Common myeloid progenitor, CD34-positive (primary cell): ENCODE measurements at regions not wholly inside any gene's neighbourhood (a gene's known extent, or its start where the extent isn't known, plus 50 kb on each side); places are given as distances from the start of the nearest gene placed in this dataset.
"Not testable (repeated sequence)": the region's sequence is repeated elsewhere in the genome, so short reads cannot be mapped to it uniquely, and the experiment has no call there.

Experiments used
- CTCF ChIA-PET: fragments of 350-600 bp; sonication (Branson Sonifier 250); formaldehyde crosslinking; loops from one replicate; lab custom pipeline; 2021; ENCODE audit warnings: antibody characterized with exemption; lab: Charles Lee
- POLR2A ChIA-PET: fragments of 350-600 bp; sonication (Branson Sonifier 250); formaldehyde crosslinking; loops from one replicate; lab custom pipeline; 2021; ENCODE audit warnings: antibody characterized with exemption; lab: Charles Lee
- DNase-seq, 3 donors: peaks; one replicate each; pipeline versions ENCODE4 v3.0.0 to v3.0.0-alpha.2; 2013
- H3K27ac ChIP-seq, 2 experiments: 1 replicate in 1 of 2; 2 replicates in 1 of 2; pipeline ENCODE4 v1.7.0; 2013; ENCODE audit warnings: inconsistent platforms in 2 of 2, low read length in 2 of 2, mild to moderate bottlenecking in 2 of 2, low read depth in 1 of 2, moderate library complexity in 1 of 2; ENCODE audit not compliant: severe bottlenecking in 2 of 2, insufficient read depth in 1 of 2, poor library complexity in 1 of 2
- H3K27me3 ChIP-seq, 5 experiments: replicated peaks in 2 of 5; 1 replicate in 3 of 5; 2 replicates in 2 of 5; pipeline versions ENCODE4 v1.6.1 to v1.7.0; 2013; ENCODE audit warnings: low read length in 4 of 5, mild to moderate bottlenecking in 2 of 5, moderate library complexity in 2 of 5, inconsistent platforms in 1 of 5; ENCODE audit not compliant: insufficient read depth in 5 of 5, control insufficient read depth in 4 of 5
- H3K36me3 ChIP-seq, 4 experiments: 1 replicate in 2 of 4; 2 replicates in 2 of 4; pipeline versions ENCODE4 v1.6.1 to v1.7.0; 2013; ENCODE audit warnings: low read length in 3 of 4, control low read depth in 1 of 4, mild to moderate bottlenecking in 1 of 4; ENCODE audit not compliant: control insufficient read depth in 4 of 4, insufficient read depth in 4 of 4
- H3K4me1 ChIP-seq, 4 experiments: 1 replicate in 3 of 4; 2 replicates in 1 of 4; pipeline versions ENCODE4 v1.6.1 to v1.7.1; 2013; ENCODE audit warnings: low read length in 3 of 4, mild to moderate bottlenecking in 3 of 4, control low read depth in 1 of 4, inconsistent platforms in 1 of 4, moderate library complexity in 1 of 4; ENCODE audit not compliant: control insufficient read depth in 4 of 4, insufficient read depth in 4 of 4; ENCODE audit errors: control extremely low read depth in 1 of 4
- H3K4me3 ChIP-seq, 7 experiments: 1 replicate in 4 of 7; 2 replicates in 3 of 7; pipeline versions ENCODE4 v1.5.1 to v1.7.0; 2013; ENCODE audit warnings: mild to moderate bottlenecking in 7 of 7, low read length in 6 of 7, moderate library complexity in 6 of 7, inconsistent platforms in 2 of 7, low read depth in 2 of 7, control low read depth in 1 of 7; ENCODE audit not compliant: insufficient read depth in 4 of 7, control insufficient read depth in 1 of 7; ENCODE audit errors: extremely low read depth in 1 of 7
- H3K9me3 ChIP-seq, 5 experiments: 1 replicate in 4 of 5; 2 replicates in 1 of 5; pipeline versions ENCODE4 v1.6.1 to v1.7.1; 2013; ENCODE audit warnings: low read length in 4 of 5, mild to moderate bottlenecking in 2 of 5, inconsistent platforms in 1 of 5, low read depth in 1 of 5, moderate library complexity in 1 of 5; ENCODE audit not compliant: control insufficient read depth in 4 of 5, insufficient read depth in 2 of 5; ENCODE audit errors: control extremely low read depth in 1 of 5
- WGBS: methylation state at CpG from one replicate; pipeline ENCODE4 v1.1.5; 2013; ENCODE audit not compliant: insufficient coverage; 5-methylcytosine and 5-hydroxymethylcytosine counted together

DNA sequence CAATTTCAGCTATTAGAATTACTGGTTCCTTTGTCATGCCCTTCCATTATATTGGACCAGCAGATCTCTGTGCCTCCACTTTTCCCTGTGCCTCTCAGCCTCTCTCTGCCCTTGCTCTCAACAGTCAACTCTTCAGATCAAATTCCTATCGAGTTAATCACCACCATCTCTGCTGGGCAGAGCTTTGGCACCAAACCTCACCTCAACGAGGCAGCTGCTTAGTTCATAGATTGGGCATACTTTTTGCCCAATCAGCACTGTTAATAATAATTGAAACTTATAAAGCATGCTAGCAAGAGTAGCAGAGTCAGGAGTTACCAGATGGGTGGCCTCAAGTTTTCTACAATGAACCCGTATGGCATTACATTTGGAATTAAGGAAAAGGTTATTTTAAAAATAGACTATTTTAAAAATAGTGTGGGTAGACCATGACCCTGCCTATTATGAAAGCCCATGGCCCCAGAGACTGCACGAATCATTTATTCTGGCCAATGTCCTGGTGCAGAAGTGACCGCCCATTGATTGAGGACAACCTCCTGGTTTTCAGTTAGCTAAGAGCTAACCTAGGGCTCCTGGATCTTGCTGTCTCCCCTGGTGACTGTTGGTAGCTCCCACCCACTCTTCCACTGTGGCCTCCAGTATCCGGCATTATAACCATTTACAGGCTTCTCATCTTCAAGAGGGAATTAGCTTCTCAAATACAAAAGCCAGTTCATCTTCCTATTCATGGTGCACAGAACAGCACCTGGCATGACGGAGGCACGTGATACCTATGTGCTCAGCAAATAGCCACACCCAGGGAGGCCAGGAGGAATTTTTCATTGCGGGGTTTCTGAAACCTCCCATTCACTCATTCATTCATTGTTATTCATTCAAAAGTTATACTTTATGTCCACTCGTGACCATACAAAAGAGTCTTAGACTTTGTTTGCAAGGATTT is 265.4 kb downstream of the INHBA start:
- Histone ChIP-seq H3K27ac (no peak overlapping the region), H3K27me3 (no peaks in the 10 kb centered on the region), H3K36me3 (no peaks in the 10 kb centered on the region), H3K9me3 (peaks cover 0 to 2% (median 0%) of the 10 kb centered on the region in 5 experiments), H3K4me1 (no peaks in the 10 kb centered on the region), H3K4me3 (no peak overlapping the region)
- CTCF ChIA-PET, result no interaction called here
- WGBS, result 96% methylated on average over 5 of the region's 10 CpGs
- no peak for DNase-seq
- POLR2A ChIA-PET, result no interaction called here

DNA sequence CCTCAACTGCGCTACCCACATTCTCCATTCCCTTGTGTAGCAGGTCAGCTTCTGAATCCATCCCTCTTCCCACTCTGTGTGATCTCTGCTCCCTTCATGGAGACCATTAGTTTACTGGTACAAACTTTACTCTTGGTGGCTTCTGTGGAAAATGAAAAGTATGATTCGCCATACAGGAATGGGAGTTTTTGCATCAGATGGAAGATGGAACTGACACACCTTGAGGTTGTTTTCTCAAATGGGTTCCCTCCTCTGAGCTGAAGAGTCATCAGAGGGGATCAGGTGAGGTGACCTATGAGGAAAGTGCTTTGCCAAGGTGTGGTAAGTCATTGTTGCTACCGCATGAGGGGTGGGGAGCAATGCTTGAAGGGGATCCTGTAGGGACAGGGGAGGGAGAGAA is 266.8 kb downstream of the INHBA start:
- no peaks in the 10 kb centered on the region for H3K27me3 ChIP-seq
- no peak for DNase-seq
- H3K9me3 ChIP-seq, result peaks cover 0 to 2% (median 0%) of the 10 kb centered on the region in 5 experiments
- H3K4me1 ChIP-seq, result no peaks in the 10 kb centered on the region
- POLR2A ChIA-PET, result no interaction called here
- no peaks in the 10 kb centered on the region for H3K36me3 ChIP-seq
- H3K4me3 ChIP-seq, result no peak overlapping the region
- WGBS, result 94% methylated on average over 2 of the region's 3 CpGs
- CTCF ChIA-PET, result no interaction called here
- no peak overlapping the region for H3K27ac ChIP-seq

DNA sequence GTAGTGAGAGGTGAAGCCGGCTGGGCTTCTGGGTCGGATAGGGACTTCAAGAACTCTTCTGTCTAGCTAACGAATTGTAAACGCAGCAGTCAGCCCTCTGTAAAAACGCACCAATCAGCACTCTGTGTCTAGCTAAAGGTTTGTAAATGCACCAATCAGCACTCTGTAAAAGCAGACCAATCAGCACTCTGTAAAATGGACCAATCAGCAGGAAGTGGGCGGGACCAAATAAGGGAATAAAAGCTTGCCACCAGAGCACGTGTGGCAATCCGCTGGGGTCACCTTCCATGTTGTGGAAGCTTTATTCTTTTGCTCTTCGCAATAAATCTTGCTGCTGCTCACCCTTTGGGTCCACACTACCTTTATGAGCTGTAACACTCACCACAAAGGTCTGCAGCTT is 267.9 kb downstream of the INHBA start:
- 85% methylated on average over 9 of the region's 9 CpGs for WGBS
- H3K4me1 ChIP-seq, CTCF ChIA-PET, H3K36me3 ChIP-seq, POLR2A ChIA-PET, H3K27me3 ChIP-seq, H3K4me3 ChIP-seq, H3K27ac ChIP-seq, DNase-seq, H3K9me3 ChIP-seq: not testable (repeated sequence)

DNA sequence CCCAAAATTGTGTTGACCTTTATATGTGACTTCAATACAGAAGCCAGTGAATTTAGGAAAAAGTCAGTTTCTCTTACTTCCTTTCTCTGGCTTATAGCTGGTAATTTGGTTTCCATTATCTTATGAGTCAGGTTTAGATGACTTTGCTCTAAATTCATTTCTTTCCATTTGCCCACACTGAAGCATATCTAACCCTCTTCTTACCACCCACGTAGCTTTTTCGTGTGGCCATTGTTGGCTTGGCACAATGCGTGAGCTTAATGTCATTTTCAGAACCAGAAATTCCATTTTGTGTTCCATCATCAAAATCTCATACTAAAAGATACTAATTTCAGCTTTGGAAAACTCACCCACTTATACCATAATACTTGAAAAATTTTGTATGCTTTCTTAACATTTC is 271.2 kb downstream of the INHBA start:
- POLR2A ChIA-PET, result no interaction called here
- DNase-seq, result no peak
- Histone ChIP-seq H3K27me3 (no peaks in the 10 kb centered on the region), H3K4me3 (no peak overlapping the region), H3K9me3 (no peaks in the 10 kb centered on the region), H3K4me1 (no peaks in the 10 kb centered on the region), H3K36me3 (no peaks in the 10 kb centered on the region), H3K27ac (no peak overlapping the region)
- WGBS, result 100% methylated on average over 3 of the region's 3 CpGs
- CTCF ChIA-PET, result no interaction called here

DNA sequence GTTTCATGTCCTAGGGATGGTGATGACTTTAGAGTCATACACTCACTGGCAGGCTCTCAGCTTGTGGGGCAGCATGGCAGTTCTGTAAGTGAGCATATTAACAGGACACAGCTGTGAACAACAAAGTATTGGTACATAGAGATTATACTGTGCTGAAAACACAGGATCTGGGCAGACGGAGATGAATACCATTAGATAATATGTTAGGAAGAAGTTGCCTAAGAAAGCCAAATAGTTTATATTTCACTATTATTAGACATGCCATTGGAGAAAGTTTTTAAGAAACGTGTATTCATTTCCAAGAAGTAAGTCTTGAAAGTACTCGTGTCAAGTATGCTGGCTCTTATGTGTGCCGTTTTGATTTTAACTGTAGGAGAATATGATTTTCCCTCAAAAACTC is 274.5 kb downstream of the INHBA start:
- no peak overlapping the region for H3K27ac ChIP-seq
- H3K4me1 ChIP-seq, result no peaks in the 10 kb centered on the region
- no peaks in the 10 kb centered on the region for H3K36me3 ChIP-seq
- H3K27me3 ChIP-seq, result no peaks in the 10 kb centered on the region
- H3K9me3 ChIP-seq, result no peaks in the 10 kb centered on the region
- ChIA-PET POLR2A (no interaction called here), CTCF (no interaction called here)
- no CpG with 5 or more reads among the region's 4 CpGs for WGBS
- H3K4me3 ChIP-seq, result no peak overlapping the region
- no peak for DNase-seq

DNA sequence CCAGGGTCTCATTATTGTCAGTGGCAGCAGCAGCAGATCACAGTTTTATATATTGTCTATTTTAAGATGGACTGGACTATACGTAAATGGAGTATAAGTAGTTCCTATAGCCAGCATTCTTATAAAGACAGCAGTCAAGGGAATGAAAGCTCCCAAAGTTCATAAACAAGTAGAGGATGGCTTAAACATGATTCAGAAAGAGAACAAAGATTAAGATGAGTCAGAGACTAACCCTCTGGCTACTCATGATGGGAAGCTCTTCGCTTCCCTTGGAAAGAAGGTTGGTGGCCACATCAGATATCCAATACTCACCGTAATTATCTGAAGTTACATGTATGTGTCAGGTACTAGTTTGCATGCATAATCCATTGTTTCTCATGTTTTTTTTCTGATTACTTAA is 277.0 kb downstream of the INHBA start:
- CTCF ChIA-PET, result interaction anchor here (1.5 kb wide), 1 partner anchor 16 kb away, joined by 3 read pairs; no protein-coding TSS in a partner anchor
- WGBS, result no CpG with 5 or more reads among the region's 3 CpGs
- Histone ChIP-seq H3K9me3 (peaks cover 0 to 3% (median 0%) of the 10 kb centered on the region in 5 experiments), H3K4me1 (no peaks in the 10 kb centered on the region), H3K4me3 (no peak overlapping the region), H3K27ac (no peak overlapping the region), H3K27me3 (no peaks in the 10 kb centered on the region), H3K36me3 (no peaks in the 10 kb centered on the region)
- POLR2A ChIA-PET, result no interaction called here
- DNase-seq, result no peak

DNA sequence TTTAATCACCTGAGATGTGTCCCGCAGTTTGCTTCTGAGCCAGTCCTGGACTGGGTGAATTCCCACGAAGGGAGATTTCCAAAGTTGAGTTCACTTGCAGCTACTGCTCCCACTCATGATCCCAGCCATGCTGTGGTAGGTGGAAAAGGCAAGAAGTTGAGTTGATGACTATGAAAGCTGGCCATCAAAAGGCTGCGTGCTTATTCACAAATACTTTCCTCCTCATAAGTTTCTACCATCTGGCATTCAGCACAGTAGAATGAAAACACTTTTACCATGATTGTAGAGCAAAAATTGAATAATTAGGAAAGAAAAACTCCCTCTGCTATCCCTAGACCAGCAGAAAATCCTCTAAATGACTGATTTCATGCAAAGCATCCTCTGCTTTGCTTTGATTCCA is 281.8 kb downstream of the INHBA start:
- POLR2A ChIA-PET, result no interaction called here
- CTCF ChIA-PET, result interaction anchor here (0.6 kb wide), 1 partner anchor 151 kb away, joined by 3 read pairs; no protein-coding TSS in a partner anchor
- no peak overlapping the region for H3K4me3 ChIP-seq

More for the DNA sequence above, 281.8 kb downstream of the INHBA start:
- no CpG with 5 or more reads among the region's 3 CpGs for WGBS
- DNase-seq, result no peak
- Histone ChIP-seq H3K36me3 (no peaks in the 10 kb centered on the region), H3K9me3 (peaks cover 0 to 3% (median 0%) of the 10 kb centered on the region in 5 experiments), H3K4me1 (no peaks in the 10 kb centered on the region), H3K27ac (no peak overlapping the region), H3K27me3 (no peaks in the 10 kb centered on the region)
